MCF 10A (cell line): ENCODE measurements at regions not wholly inside any gene's neighbourhood (a gene's known extent, or its start where the extent isn't known, plus 50 kb on each side); places are given as distances from the start of the nearest gene placed in this dataset.

Experiments
- BruUV-seq: library from RNA; stranded (reverse); fragments of 400-500 nt; replicated peaks from 2 replicates; lab custom pipeline; 2021; lab: Mats Ljungman, UMichigan
- CTCF ChIA-PET: fragments of 300-600 bp; sonication (Branson Sonifier 250); formaldehyde crosslinking; extraction: SDS; loops from one replicate; lab custom pipeline; 2021; ENCODE audit warnings: antibody characterized with exemption, inconsistent platforms; lab: Yijun Ruan, JAX
- POLR2A ChIA-PET: fragments of 300-600, 350-650 bp; sonication (Branson Sonifier 250); formaldehyde crosslinking; extraction: SDS; loops from one replicate; lab custom pipeline; 2020; ENCODE audit warnings: antibody characterized with exemption, inconsistent platforms; lab: Yijun Ruan, JAX
- DNase-seq: peaks from one replicate; pipeline ENCODE4 v3.0.0-alpha.2; 2018; ENCODE audit not compliant: unreplicated experiment
- H3K27ac Mint-ChIP-seq: one replicate; pipeline ENCODE4 v1.8.0; 2022; ENCODE audit warnings: mild to moderate bottlenecking, low read depth, mixed read lengths; ENCODE audit not compliant: unreplicated experiment
- H3K27me3 Mint-ChIP-seq: one replicate; pipeline ENCODE4 v1.8.0; 2022; ENCODE audit warnings: mixed read lengths; ENCODE audit not compliant: insufficient read depth, unreplicated experiment
- H3K36me3 Mint-ChIP-seq: one replicate; pipeline ENCODE4 v1.8.0; 2022; ENCODE audit warnings: mild to moderate bottlenecking, moderate library complexity, mixed read lengths; ENCODE audit not compliant: insufficient read depth, unreplicated experiment
- H3K4me1 Mint-ChIP-seq: one replicate; pipeline ENCODE4 v1.8.0; 2022; ENCODE audit warnings: mixed read lengths; ENCODE audit not compliant: insufficient read depth, unreplicated experiment
- H3K4me3 Mint-ChIP-seq: one replicate; pipeline ENCODE4 v1.8.0; 2022; ENCODE audit warnings: mild to moderate bottlenecking, moderate library complexity, mixed read lengths; ENCODE audit not compliant: unreplicated experiment
- H3K9me3 Mint-ChIP-seq: one replicate; pipeline ENCODE4 v1.8.0; 2022; ENCODE audit warnings: mixed read lengths; ENCODE audit not compliant: unreplicated experiment
- CTCF ChIP-seq: fragments of 200-600 bp; IDR thresholded peaks from one replicate; pipeline ENCODE4 v1.8.0; 2022; ENCODE audit warnings: antibody characterized with exemption, mild to moderate bottlenecking; ENCODE audit not compliant: unreplicated experiment
- intact Hi-C: fragments of 100-400 bp; cut with micrococcal nuclease; formaldehyde crosslinking; loops from 2 replicates; pipeline ENCODE4 v1.14.1; 2022

GRCh38 chr20:55684578-55684977, 320.7 kb downstream of the CBLN4 start:
- Mint-ChIP-seq H3K4me3 (no peak overlapping the region), H3K36me3 (peaks cover 6% of the 10 kb centered on the region), H3K27me3 (no peaks in the 10 kb centered on the region), H3K27ac (no peak overlapping the region), H3K9me3 (peaks cover 8% of the 10 kb centered on the region), H3K4me1 (no peaks in the 10 kb centered on the region)
- ChIA-PET POLR2A (no interaction called here), CTCF (interaction anchor here (0.7 kb wide), 1 partner anchor 1009 kb away, joined by 3 read pairs; no protein-coding TSS in a partner anchor)
- no TSS peak for BruUV-seq
- no peak for TF ChIP-seq CTCF
- DNase-seq: no peak
- intact Hi-C loops: no loop called here

- no peak for DNase-seq
- Mint-ChIP-seq H3K4me1 (no peaks in the 10 kb centered on the region), H3K36me3 (peaks cover 6% of the 10 kb centered on the region), H3K9me3 (peaks cover 17% of the 10 kb centered on the region), H3K27me3 (no peaks in the 10 kb centered on the region), H3K27ac (no peak overlapping the region), H3K4me3 (no peak overlapping the region)
- no TSS peak for BruUV-seq
- POLR2A ChIA-PET: no interaction called here
- intact Hi-C loops: no loop called here
- no peak for TF ChIP-seq CTCF
- CTCF ChIA-PET: interaction anchor here (0.6 kb wide), 1 partner anchor 81 kb away, joined by 3 read pairs; no protein-coding TSS in a partner anchor
These were observed 326.2 kb downstream of the CBLN4 start for GRCh38 chr20:55678970-55679667.

GRCh38 chr20:55678126-55678525, 327.2 kb downstream of the CBLN4 start:
- BruUV-seq: no TSS peak
- no peak for DNase-seq
- H3K4me3 Mint-ChIP-seq: no peak overlapping the region
- peaks cover 15% of the 10 kb centered on the region for H3K9me3 Mint-ChIP-seq
- H3K27ac Mint-ChIP-seq: no peak overlapping the region
- ChIA-PET CTCF (no interaction called here), POLR2A (no interaction called here)
- intact Hi-C loops: no loop called here
- H3K27me3 Mint-ChIP-seq: no peaks in the 10 kb centered on the region
- no peaks in the 10 kb centered on the region for H3K4me1 Mint-ChIP-seq
- no peak for TF ChIP-seq CTCF
- peaks cover 6% of the 10 kb centered on the region for H3K36me3 Mint-ChIP-seq

GRCh38 chr20:55677011-55677410, 328.3 kb downstream of the CBLN4 start:
- H3K4me1 Mint-ChIP-seq: no peaks in the 10 kb centered on the region
- H3K27me3 Mint-ChIP-seq: no peaks in the 10 kb centered on the region
- H3K36me3 Mint-ChIP-seq: peaks cover 6% of the 10 kb centered on the region
- DNase-seq: no peak
- TF ChIP-seq CTCF: no peak
- H3K27ac Mint-ChIP-seq: no peak overlapping the region
- intact Hi-C loops: no loop called here
- POLR2A ChIA-PET: no interaction called here
- CTCF ChIA-PET: no interaction called here
- BruUV-seq: no TSS peak
- no peak overlapping the region for H3K4me3 Mint-ChIP-seq
- H3K9me3 Mint-ChIP-seq: peaks cover 9% of the 10 kb centered on the region
